ENCODE measurements at regions not wholly inside any gene's neighbourhood (a gene's known extent, or its start where the extent isn't known, plus 50 kb on each side); places are given as distances from the start of the nearest gene placed in this dataset.

DNA sequence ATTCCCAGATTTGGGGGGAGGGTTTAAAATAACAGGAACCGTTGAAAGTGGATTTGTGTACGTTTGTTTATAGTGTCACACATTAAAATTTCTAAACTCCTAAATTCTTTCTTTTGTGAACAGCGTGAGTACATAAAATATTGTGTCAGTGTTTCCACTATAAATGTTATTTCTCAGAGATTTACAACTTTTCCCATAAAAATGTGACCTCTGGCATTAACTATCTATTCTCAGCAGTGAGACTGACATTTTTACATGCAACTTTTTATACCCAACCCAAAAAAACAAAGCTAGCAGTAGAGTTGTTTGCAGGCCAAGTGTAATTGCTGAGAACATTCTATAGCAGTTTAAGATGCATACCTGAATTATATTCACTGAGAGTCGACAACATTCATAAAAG, 757.0 kb upstream of the ADAMTS16 start:
- Mint-ChIP-seq H3K4me3 (no peak overlapping the region), H3K36me3 (ENCODE audit: low read depth) (no peaks in the 10 kb centered on the region), H3K27ac (no peak overlapping the region), H3K27me3 (no peaks in the 10 kb centered on the region), H3K4me1 (ENCODE audit: low read depth) (no peaks in the 10 kb centered on the region), H3K9me3 (peaks cover 3% of the 10 kb centered on the region)
- intact Hi-C loops (cut with micrococcal nuclease): no loop called here

DNA sequence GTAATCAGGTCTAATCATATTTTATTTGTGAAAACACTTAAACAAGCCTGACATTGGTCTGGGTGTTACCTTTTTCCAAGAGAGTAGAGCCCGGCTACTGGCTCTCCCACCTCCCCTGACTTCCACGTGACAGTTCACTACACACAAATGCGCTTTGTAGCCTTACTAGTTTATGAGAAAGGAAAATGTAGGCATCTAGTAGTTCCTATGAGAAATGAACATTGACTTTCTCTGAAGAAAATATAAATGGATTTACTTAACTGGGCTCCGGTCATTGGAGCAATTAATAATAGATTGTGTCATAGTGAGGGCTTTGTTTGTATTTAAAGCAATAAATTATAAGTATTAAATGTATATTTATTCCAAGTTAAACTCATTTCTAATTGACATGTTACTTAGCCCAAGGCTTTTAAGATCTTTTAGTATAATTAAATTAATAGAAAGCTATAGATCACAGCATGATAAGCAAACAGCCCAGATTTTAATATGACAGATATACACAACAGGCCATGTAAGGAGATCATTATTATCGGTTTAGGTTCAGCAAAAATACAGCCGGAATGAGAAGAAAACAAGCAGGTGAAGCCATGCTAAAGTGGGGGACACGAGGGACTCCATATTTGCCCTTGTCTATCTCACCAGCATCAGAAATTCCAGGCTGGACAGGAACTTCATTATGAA, 756.5 kb upstream of the ADAMTS16 start:
- Mint-ChIP-seq H3K36me3 (ENCODE audit: low read depth) (no peaks in the 10 kb centered on the region), H3K4me1 (ENCODE audit: low read depth) (no peaks in the 10 kb centered on the region)

DNA sequence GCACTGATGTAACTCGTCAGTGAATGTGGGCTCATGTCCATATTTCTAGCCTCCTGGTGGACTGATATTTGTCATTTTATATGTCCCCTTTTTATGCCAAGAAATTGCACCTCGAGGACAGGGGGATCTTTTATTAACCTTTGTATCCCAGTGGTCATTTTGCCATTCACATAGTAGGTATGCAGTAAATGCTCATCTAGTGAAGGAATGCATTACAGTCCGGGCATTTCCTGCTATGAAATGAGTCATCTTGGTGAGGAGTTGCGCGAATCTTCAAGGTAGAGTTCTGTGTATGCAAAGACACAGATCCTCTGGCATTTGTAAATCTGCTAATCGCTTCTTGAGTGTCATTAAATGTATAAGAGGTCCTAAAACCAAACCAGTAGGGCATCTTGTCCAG, 755.5 kb upstream of the ADAMTS16 start:
- no peaks in the 10 kb centered on the region for H3K27me3 Mint-ChIP-seq
- H3K4me1 Mint-ChIP-seq (ENCODE audit: low read depth): no peaks in the 10 kb centered on the region
- no peak overlapping the region for H3K4me3 Mint-ChIP-seq
- intact Hi-C loops (cut with micrococcal nuclease): no loop called here
- no peaks in the 10 kb centered on the region for H3K9me3 Mint-ChIP-seq
- no peak overlapping the region for H3K27ac Mint-ChIP-seq
- no peaks in the 10 kb centered on the region for H3K36me3 Mint-ChIP-seq (ENCODE audit: low read depth)

More for the DNA sequence above, 756.5 kb upstream of the ADAMTS16 start:
- H3K9me3 Mint-ChIP-seq: no peaks in the 10 kb centered on the region
- no peak overlapping the region for H3K27ac Mint-ChIP-seq
- intact Hi-C loops (cut with micrococcal nuclease): no loop called here
- H3K4me3 Mint-ChIP-seq: no peak overlapping the region
- H3K27me3 Mint-ChIP-seq: no peaks in the 10 kb centered on the region

DNA sequence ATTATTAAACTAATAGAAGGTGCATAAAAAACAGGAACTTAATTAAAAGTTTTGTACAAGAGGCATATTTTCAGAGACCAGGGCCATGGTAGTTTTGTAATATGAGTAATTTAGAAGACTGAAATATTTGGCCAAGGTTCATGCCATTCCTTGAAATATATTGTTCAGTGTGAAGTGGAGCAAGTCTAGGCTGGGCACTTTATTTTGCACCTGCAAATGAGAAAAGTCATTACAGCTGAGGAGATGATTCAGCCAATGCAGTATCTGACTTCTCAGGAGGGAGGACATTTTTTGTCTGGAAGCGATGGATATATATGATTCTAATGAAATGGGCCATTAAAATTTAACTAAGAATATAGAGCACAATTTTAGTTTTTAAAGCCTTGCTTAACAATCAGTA, 754.0 kb upstream of the ADAMTS16 start:
- Mint-ChIP-seq H3K36me3 (ENCODE audit: low read depth) (no peaks in the 10 kb centered on the region), H3K27me3 (no peaks in the 10 kb centered on the region), H3K4me1 (ENCODE audit: low read depth) (no peaks in the 10 kb centered on the region), H3K4me3 (no peak overlapping the region), H3K27ac (no peak overlapping the region), H3K9me3 (no peaks in the 10 kb centered on the region)
- intact Hi-C loops (cut with micrococcal nuclease): no loop called here

DNA sequence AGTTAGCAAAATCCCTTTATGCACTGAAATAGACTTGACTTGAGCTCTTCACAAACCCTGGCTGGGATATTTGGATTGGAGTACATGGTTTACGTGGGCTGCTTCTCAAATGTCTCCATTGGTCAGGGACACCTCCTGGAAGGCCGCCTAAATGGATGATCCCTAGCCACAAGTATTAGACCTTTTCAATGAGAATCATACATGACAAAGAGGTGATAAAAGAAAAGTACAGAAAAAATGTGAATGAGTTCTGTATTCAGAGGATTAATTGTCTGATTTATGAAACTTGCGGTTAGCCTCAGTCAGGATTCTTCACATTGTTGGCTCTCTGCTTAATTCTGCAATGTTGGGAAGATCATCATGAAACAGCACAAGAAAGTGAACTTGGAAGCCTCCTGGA, 752.8 kb upstream of the ADAMTS16 start:
- H3K9me3 Mint-ChIP-seq: no peaks in the 10 kb centered on the region
- intact Hi-C loops (cut with micrococcal nuclease): no loop called here
- H3K4me1 Mint-ChIP-seq (ENCODE audit: low read depth): no peaks in the 10 kb centered on the region
- no peak overlapping the region for H3K27ac Mint-ChIP-seq
- H3K27me3 Mint-ChIP-seq: no peaks in the 10 kb centered on the region
- no peaks in the 10 kb centered on the region for H3K36me3 Mint-ChIP-seq (ENCODE audit: low read depth)
- no peak overlapping the region for H3K4me3 Mint-ChIP-seq

DNA sequence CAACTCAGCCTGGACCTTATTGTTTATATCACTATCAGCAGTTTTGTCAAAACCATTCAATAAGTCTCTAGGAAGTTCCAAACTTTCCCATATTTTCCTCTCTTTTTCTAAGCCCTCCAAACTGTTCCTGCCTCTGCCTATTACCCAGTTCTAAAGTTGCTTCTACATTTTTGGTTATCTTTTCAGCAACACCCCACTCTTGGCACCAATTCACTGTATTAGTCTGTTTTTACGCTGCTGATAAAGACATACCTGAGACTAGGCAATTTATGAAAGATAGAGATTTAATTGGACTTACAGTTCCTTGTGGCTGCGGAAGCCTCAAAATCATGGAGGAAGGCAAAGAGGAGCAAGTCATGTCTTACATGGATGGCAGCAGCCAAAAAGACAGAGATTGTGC, 744.4 kb upstream of the ADAMTS16 start:
- no peaks in the 10 kb centered on the region for H3K36me3 Mint-ChIP-seq (ENCODE audit: low read depth)
- intact Hi-C loops (cut with micrococcal nuclease): no loop called here
- no peak overlapping the region for H3K4me3 Mint-ChIP-seq
- peaks cover 46% of the 10 kb centered on the region for H3K9me3 Mint-ChIP-seq
- H3K27me3 Mint-ChIP-seq: no peaks in the 10 kb centered on the region
- H3K4me1 Mint-ChIP-seq (ENCODE audit: low read depth): no peaks in the 10 kb centered on the region
- no peak overlapping the region for H3K27ac Mint-ChIP-seq

DNA sequence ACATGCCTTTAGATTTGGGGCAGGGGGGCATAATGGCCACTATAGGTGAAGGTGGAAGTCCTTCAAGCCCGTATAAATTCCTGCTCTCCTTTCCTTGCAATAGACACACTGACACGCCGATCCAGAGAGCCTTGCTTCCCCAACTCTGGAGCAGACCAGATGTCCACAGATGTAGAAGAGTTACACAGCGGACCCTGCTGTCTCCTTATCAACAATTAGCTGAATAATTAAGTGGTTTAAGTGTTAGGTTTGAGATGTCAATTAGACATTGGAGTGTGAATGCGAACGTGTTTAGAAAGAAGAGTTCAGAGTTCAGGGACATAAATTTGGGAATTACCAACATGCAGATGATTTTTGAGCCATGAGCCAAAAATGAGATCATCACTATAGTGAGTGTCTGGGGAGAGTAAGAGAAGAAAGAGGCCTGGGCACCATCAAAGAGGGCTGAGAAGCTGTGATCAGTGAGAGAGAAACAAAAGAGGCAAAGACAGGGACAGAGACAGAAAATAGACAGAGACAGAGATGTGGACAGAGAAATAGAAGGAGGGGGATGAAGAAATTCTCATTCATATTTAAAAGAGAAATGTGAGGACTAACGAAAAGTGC, 734.4 kb upstream of the ADAMTS16 start:
- no peaks in the 10 kb centered on the region for H3K27me3 Mint-ChIP-seq
- no peak overlapping the region for H3K4me3 Mint-ChIP-seq
- no peaks in the 10 kb centered on the region for H3K9me3 Mint-ChIP-seq
- H3K36me3 Mint-ChIP-seq (ENCODE audit: low read depth): no peaks in the 10 kb centered on the region
- no peak overlapping the region for H3K27ac Mint-ChIP-seq
- intact Hi-C loops (cut with micrococcal nuclease): no loop called here
- no peaks in the 10 kb centered on the region for H3K4me1 Mint-ChIP-seq (ENCODE audit: low read depth)

DNA sequence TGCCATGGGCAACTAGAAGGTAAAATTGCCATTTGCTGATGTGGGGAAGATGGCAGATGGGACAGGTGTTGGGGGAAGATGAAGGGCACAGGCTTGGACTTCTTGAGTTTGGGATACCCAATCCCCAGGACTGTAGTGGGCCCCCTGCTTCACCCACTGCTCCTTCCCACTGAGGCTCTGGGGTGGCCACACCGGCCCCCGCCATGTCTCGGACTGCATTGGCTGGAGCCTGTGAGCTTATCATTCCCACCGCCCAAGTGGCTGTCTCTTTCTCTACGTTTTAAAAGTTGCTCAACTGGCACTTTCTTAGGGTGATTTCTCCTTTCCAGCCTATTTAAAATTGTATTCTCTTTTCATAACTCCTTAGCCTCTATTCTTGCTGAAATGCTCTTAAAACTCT, 730.0 kb upstream of the ADAMTS16 start:
- H3K36me3 Mint-ChIP-seq (ENCODE audit: low read depth): no peaks in the 10 kb centered on the region

DNA sequence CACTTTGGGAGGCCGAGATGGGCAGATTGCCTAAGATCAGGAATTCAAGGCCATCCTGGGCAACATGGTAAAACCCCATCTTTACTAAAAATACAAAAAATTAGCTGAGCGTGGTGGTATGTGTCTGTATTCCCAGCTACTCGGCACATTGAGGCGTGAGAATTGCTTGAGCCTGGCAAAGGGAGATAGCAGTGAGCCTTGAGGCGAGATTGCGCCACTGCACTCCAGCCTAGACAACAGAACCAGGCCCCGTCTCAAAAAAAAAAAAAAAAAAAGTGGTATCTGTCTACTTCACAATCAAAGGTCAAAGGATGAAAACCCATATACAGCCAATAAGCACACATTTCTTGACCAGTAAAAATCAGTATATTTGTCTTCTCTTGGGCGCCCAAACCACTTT, 728.5 kb upstream of the ADAMTS16 start:
- intact Hi-C loops (cut with micrococcal nuclease): no loop called here
- no peak overlapping the region for H3K27ac Mint-ChIP-seq
- H3K9me3 Mint-ChIP-seq: no peaks in the 10 kb centered on the region
- H3K36me3 Mint-ChIP-seq (ENCODE audit: low read depth): no peaks in the 10 kb centered on the region
- H3K4me1 Mint-ChIP-seq (ENCODE audit: low read depth): no peaks in the 10 kb centered on the region
- H3K4me3 Mint-ChIP-seq: no peak overlapping the region
- H3K27me3 Mint-ChIP-seq: no peaks in the 10 kb centered on the region

More for the DNA sequence above, 730.0 kb upstream of the ADAMTS16 start:
- no peaks in the 10 kb centered on the region for H3K9me3 Mint-ChIP-seq
- no peak overlapping the region for H3K27ac Mint-ChIP-seq
- intact Hi-C loops (cut with micrococcal nuclease): no loop called here
- no peaks in the 10 kb centered on the region for H3K27me3 Mint-ChIP-seq
- H3K4me1 Mint-ChIP-seq (ENCODE audit: low read depth): no peaks in the 10 kb centered on the region
- H3K4me3 Mint-ChIP-seq: no peak overlapping the region

DNA sequence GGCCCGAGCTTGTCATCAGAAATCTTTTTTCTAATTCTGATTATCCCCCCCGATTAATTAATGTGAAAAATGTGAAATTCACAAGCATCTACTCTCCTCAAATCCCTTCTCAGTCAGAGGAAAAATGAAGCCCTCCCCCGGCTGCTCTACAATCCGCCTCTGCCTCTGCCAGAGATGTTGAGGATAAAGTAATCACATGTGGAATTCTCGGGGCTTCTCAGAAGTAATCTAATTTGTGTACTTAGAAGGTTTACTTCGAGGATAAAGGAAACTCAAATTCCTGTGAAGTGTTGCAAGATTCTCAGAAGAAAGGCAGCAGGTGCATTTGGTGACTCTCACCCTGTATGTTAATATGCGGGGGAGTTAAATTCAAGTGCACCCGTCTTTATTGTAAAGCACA, 726.1 kb upstream of the ADAMTS16 start:
- no peak overlapping the region for H3K4me3 Mint-ChIP-seq

DNA sequence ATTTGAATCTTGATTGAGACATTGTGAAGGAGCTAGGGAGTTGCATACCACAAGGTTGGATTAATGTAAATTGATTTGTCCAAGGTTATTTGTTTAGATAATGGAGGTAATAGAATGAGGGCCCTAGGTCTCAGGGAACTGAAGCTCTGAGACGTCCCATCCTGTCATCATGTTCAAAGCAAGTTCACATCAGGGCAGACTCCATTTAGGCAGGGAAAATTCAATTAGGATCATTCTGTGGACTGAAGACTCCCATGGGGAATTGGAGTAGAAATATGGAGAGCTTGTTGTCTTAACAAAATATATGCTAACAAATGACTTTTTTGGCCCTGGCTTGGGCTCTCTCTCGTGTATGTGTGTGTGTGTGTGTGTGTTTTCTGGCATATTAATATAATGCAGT, 722.0 kb upstream of the ADAMTS16 start:
- H3K4me1 Mint-ChIP-seq (ENCODE audit: low read depth): no peaks in the 10 kb centered on the region
- H3K27ac Mint-ChIP-seq: no peak overlapping the region
- intact Hi-C loops (cut with micrococcal nuclease): no loop called here
- peaks cover 9% of the 10 kb centered on the region for H3K9me3 Mint-ChIP-seq
- H3K27me3 Mint-ChIP-seq: no peaks in the 10 kb centered on the region
- H3K4me3 Mint-ChIP-seq: no peak overlapping the region
- H3K36me3 Mint-ChIP-seq (ENCODE audit: low read depth): no peaks in the 10 kb centered on the region

More for the DNA sequence above, 726.1 kb upstream of the ADAMTS16 start:
- Mint-ChIP-seq H3K9me3 (no peaks in the 10 kb centered on the region), H3K36me3 (ENCODE audit: low read depth) (no peaks in the 10 kb centered on the region), H3K27ac (no peak overlapping the region), H3K4me1 (ENCODE audit: low read depth) (no peaks in the 10 kb centered on the region), H3K27me3 (no peaks in the 10 kb centered on the region)
- intact Hi-C loops (cut with micrococcal nuclease): no loop called here

DNA sequence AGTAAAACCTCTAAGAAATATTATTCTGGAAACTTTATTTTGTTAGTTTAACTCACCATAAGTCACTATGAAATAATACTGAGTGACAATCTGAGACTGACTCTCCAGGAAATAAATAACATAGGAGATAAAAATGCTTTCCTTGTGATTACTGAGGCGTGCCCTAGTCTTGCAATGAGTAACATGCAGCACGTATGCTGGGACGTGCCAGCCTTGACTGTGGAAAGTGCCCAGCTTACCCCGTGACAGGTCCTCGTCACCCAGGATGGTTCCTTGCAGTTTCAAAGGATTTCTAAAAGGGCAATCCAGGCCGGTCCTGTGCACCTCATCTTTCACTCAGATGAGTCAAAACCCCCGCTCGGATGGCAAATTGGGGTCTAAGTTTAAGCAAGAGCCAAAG, 720.8 kb upstream of the ADAMTS16 start:
- Mint-ChIP-seq H3K27me3 (no peaks in the 10 kb centered on the region), H3K27ac (no peak overlapping the region), H3K4me1 (ENCODE audit: low read depth) (no peaks in the 10 kb centered on the region), H3K36me3 (ENCODE audit: low read depth) (no peaks in the 10 kb centered on the region), H3K4me3 (no peak overlapping the region), H3K9me3 (peaks cover 9% of the 10 kb centered on the region)
- intact Hi-C loops (cut with micrococcal nuclease): no loop called here

DNA sequence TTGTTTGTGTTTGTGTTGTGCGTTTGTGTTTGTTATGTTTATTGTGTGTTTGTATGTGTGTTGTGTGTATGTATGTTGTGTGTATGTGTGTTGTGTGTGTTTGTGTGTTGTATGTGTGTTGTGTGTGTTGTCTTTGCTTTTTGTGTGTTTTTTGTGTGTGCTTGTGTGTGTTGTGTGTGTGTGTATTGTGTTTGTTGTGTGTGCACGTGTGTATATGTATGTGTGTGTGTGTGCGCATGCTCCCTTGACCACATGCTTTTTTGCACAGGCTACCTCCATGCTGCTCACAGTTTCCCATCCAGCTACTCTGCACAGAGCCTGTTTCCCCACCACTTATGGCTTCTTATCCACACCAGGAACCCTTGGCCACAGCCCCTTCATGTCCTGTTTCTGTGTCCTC, 720.0 kb upstream of the ADAMTS16 start:
- Mint-ChIP-seq H3K4me1 (ENCODE audit: low read depth) (no peaks in the 10 kb centered on the region), H3K4me3 (no peak overlapping the region), H3K36me3 (ENCODE audit: low read depth) (no peaks in the 10 kb centered on the region), H3K9me3 (peaks cover 9% of the 10 kb centered on the region), H3K27ac (no peak overlapping the region), H3K27me3 (no peaks in the 10 kb centered on the region)
- intact Hi-C loops (cut with micrococcal nuclease): no loop called here

DNA sequence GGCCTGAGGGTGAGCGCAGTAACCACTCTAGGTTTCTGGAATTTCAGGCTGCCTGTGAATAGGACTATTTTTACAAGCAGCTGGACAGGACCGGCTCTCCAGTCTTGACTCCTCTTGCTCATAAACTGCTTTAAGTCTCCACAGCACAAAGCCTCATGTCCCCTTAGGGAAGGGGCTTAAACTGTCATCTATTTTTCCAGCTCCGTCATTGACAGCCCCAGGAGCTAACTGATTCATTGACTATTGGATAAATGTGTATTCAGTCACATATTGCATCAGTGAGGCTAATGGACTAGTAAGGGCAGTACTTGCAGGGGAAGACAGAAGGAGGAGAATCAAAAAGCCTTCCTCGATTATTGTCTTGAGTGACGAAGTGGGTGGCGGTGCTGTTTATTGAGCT, 719.4 kb upstream of the ADAMTS16 start:
- Mint-ChIP-seq H3K4me1 (ENCODE audit: low read depth) (no peaks in the 10 kb centered on the region), H3K9me3 (peaks cover 9% of the 10 kb centered on the region), H3K27ac (no peak overlapping the region), H3K27me3 (no peaks in the 10 kb centered on the region), H3K4me3 (no peak overlapping the region), H3K36me3 (ENCODE audit: low read depth) (no peaks in the 10 kb centered on the region)
- intact Hi-C loops (cut with micrococcal nuclease): no loop called here

DNA sequence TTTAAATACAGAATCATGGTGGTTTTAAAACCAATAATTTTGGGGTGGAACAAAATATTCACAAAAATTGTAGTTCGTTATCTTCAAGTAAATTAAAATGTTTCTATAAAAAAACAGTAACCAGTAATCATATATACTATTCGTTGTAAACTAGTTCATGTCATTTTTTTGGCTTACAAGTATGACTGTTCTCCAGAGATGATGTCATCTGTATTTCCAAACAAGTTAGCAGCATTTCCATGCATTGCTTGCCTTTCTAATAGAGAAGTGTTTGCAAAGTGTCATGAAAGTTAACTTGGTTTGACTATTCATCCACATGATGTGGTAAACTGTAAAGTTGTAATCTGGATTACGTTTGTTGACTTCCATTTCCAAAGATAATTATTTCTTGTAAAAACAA, 717.9 kb upstream of the ADAMTS16 start:
- Mint-ChIP-seq H3K27me3 (no peaks in the 10 kb centered on the region), H3K36me3 (ENCODE audit: low read depth) (no peaks in the 10 kb centered on the region), H3K27ac (no peak overlapping the region)

More for the DNA sequence above, 717.9 kb upstream of the ADAMTS16 start:
- Mint-ChIP-seq H3K9me3 (peaks cover 9% of the 10 kb centered on the region), H3K4me3 (no peak overlapping the region), H3K4me1 (ENCODE audit: low read depth) (no peaks in the 10 kb centered on the region)
- intact Hi-C loops (cut with micrococcal nuclease): no loop called here
